RWPE1 (cell line): ENCODE measurements at regions not wholly inside any gene's neighbourhood (a gene's known extent, or its start where the extent isn't known, plus 50 kb on each side); places are given as distances from the start of the nearest gene placed in this dataset.

ENCODE experiments used
- CTCF ChIA-PET: fragments of 350-600 bp; sonication (Branson Sonifier 250); formaldehyde crosslinking; extraction: SDS; loops from one replicate; lab custom pipeline; 2021; lab: Yijun Ruan, JAX
- POLR2A ChIA-PET: fragments of 400-600 bp; formaldehyde crosslinking; extraction: SDS; loops from one replicate; lab custom pipeline; 2020; ENCODE audit warnings: antibody characterized with exemption; ENCODE audit not compliant: low non-redundant PET; lab: Yijun Ruan, JAX
- DNase-seq: peaks from one replicate; pipeline ENCODE4 v3.0.0; 2012; ENCODE audit warnings: low spot score
- H3K27ac ChIP-seq: fragments of 450-650 bp; 2 replicates; pipeline ENCODE4 v1.5.1; 2017
- CTCF ChIP-seq: fragments of 450-650 bp; conservative IDR thresholded peaks from 2 replicates; pipeline ENCODE4 v1.5.1; 2017; ENCODE audit warnings: low read depth, mild to moderate bottlenecking

- ChIA-PET CTCF (interaction anchor here (2.3 kb wide), 1 partner anchor 85 kb away, joined by 17 read pairs; no protein-coding TSS in a partner anchor), POLR2A (no interaction called here)
- H3K27ac ChIP-seq: no peak overlapping the region
- no peak for TF ChIP-seq CTCF
- DNase-seq: no peak
Measured at GRCh38 chr5:73300337-73301207, 127.6 kb downstream of the TMEM174 start.

GRCh38 chr5:73299665-73300336 lies 126.8 kb downstream of the TMEM174 start:
- no peak overlapping the region for H3K27ac ChIP-seq
- CTCF ChIA-PET: interaction anchor here (0.6 to 2.3 kb wide), 7 partner anchors 10 to 155 kb away, joined by 3 to 17 read pairs (median 4); no protein-coding TSS in a partner anchor
- DNase-seq: no peak
- no peak for TF ChIP-seq CTCF
- POLR2A ChIA-PET: interaction anchor here (0.6 kb wide), 1 partner anchor 22 kb away, joined by 4 read pairs; no protein-coding TSS in a partner anchor

GRCh38 chr5:73298772-73299630 lies 126.0 kb downstream of the TMEM174 start:
- ChIA-PET CTCF (interaction anchor here (0.6 to 2.3 kb wide), 15 partner anchors 9 to 223 kb away, joined by 3 to 17 read pairs (median 4); no protein-coding TSS in a partner anchor), POLR2A (interaction anchor here (0.6 kb wide), 1 partner anchor 23 kb away, joined by 4 read pairs; no protein-coding TSS in a partner anchor)
- DNase-seq: peak; percentile 77
- H3K27ac ChIP-seq: no peak overlapping the region
- TF ChIP-seq CTCF: peak; percentile 78

GRCh38 chr5:73298251-73298771 lies 125.3 kb downstream of the TMEM174 start:
- ChIA-PET POLR2A (no interaction called here), CTCF (interaction anchor here (0.6 to 2.3 kb wide), 14 partner anchors 10 to 222 kb away, joined by 3 to 17 read pairs (median 4); no protein-coding TSS in a partner anchor)
- no peak for TF ChIP-seq CTCF
- no peak for DNase-seq
- H3K27ac ChIP-seq: no peak overlapping the region

- no peak for TF ChIP-seq CTCF
- ChIA-PET POLR2A (no interaction called here), CTCF (interaction anchor here (0.7 to 1.1 kb wide), 4 partner anchors 13 to 129 kb away, joined by 3 to 4 read pairs (median 4); no protein-coding TSS in a partner anchor)
- no peak overlapping the region for H3K27ac ChIP-seq
- DNase-seq: no peak
Measured at GRCh38 chr5:73297430-73297829, 124.4 kb downstream of the TMEM174 start.
